GM18520 (cell line): ENCODE measurements at regions not wholly inside any gene's neighbourhood (a gene's known extent, or its start where the extent isn't known, plus 50 kb on each side); places are given as distances from the start of the nearest gene placed in this dataset.

Experiments used
- ATAC-seq: cut with Tn5 transposase; IDR thresholded peaks from one replicate; pipeline ENCODE4 v1.9.1; 2021; ENCODE audit not compliant: unreplicated experiment

GRCh38 chr5:97907646-97908400, 724.8 kb upstream of the RIOK2 start:
- no peak for ATAC-seq

- ATAC-seq = no peak
These were observed 726.5 kb upstream of the RIOK2 start for GRCh38 chr5:97909541-97909940.

GRCh38 chr5:97914483-97914882, 731.4 kb upstream of the RIOK2 start:
- no peak for ATAC-seq

- ATAC-seq = no peak
These were observed 732.1 kb upstream of the RIOK2 start for GRCh38 chr5:97915106-97915505.

- no peak for ATAC-seq
These were observed 735.0 kb upstream of the RIOK2 start for GRCh38 chr5:97918057-97918456.

- no peak for ATAC-seq
These were observed 735.6 kb upstream of the RIOK2 start for GRCh38 chr5:97918620-97919019.

GRCh38 chr5:97919719-97920118, 736.7 kb upstream of the RIOK2 start:
- no peak for ATAC-seq

- ATAC-seq = no peak
These were observed 739.7 kb upstream of the RIOK2 start for GRCh38 chr5:97922776-97923175.

GRCh38 chr5:97923496-97923895, 740.4 kb upstream of the RIOK2 start:
- peak; percentile 71 for ATAC-seq

- ATAC-seq = peak; percentile 31
These were observed 741.0 kb upstream of the RIOK2 start for GRCh38 chr5:97923997-97924396.

- no peak for ATAC-seq
These were observed 746.3 kb upstream of the RIOK2 start for GRCh38 chr5:97929383-97929782.

- ATAC-seq = no peak
These were observed 748.8 kb upstream of the RIOK2 start for GRCh38 chr5:97931829-97932228.

GRCh38 chr5:97936231-97936630, 753.2 kb upstream of the RIOK2 start:
- no peak for ATAC-seq

GRCh38 chr5:97937846-97938245, 754.8 kb upstream of the RIOK2 start:
- no peak for ATAC-seq

- no peak for ATAC-seq
These were observed 760.0 kb upstream of the RIOK2 start for GRCh38 chr5:97943036-97943435.

GRCh38 chr5:97951139-97951538, 768.1 kb upstream of the RIOK2 start:
- ATAC-seq = no peak

- no peak for ATAC-seq
These were observed 772.4 kb upstream of the RIOK2 start for GRCh38 chr5:97955450-97955849.

- ATAC-seq = no peak
These were observed 784.2 kb upstream of the RIOK2 start for GRCh38 chr5:97967292-97967691.

- ATAC-seq = no peak
These were observed 785.3 kb upstream of the RIOK2 start for GRCh38 chr5:97968346-97968745.

GRCh38 chr5:97979740-97980139, 793.7 kb upstream of the RGMB start:
- ATAC-seq = no peak

GRCh38 chr5:97980291-97980690, 793.2 kb upstream of the RGMB start:
- no peak for ATAC-seq

- ATAC-seq = no peak
These were observed 787.4 kb upstream of the RGMB start for GRCh38 chr5:97986069-97986468.

GRCh38 chr5:97991236-97991635, 782.2 kb upstream of the RGMB start:
- ATAC-seq = no peak
